ENCODE measurements at regions not wholly inside any gene's neighbourhood (a gene's known extent, or its start where the extent isn't known, plus 50 kb on each side); places are given as distances from the start of the nearest gene placed in this dataset.

- TF ChIP-seq, protein P1, sequence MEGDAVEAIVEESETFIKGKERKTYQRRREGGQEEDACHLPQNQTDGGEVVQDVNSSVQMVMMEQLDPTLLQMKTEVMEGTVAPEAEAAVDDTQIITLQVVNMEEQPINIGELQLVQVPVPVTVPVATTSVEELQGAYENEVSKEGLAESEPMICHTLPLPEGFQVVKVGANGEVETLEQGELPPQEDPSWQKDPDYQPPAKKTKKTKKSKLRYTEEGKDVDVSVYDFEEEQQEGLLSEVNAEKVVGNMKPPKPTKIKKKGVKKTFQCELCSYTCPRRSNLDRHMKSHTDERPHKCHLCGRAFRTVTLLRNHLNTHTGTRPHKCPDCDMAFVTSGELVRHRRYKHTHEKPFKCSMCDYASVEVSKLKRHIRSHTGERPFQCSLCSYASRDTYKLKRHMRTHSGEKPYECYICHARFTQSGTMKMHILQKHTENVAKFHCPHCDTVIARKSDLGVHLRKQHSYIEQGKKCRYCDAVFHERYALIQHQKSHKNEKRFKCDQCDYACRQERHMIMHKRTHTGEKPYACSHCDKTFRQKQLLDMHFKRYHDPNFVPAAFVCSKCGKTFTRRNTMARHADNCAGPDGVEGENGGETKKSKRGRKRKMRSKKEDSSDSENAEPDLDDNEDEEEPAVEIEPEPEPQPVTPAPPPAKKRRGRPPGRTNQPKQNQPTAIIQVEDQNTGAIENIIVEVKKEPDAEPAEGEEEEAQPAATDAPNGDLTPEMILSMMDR (IDR thresholded peaks at IDR 0.05; ENCODE audit: low read depth, low read length, missing control alignments): no peak
- no peak overlapping the region for H3K4me3 ChIP-seq (ENCODE audit: low read depth, low read length)
- no peak for DNase-seq (ENCODE audit: low read depth)
Measured at GRCh38 chr4:138804711-138805110, 210.9 kb upstream of the NOCT start.

GRCh38 chr4:138803051-138803450 is 212.5 kb upstream of the NOCT start:
- TF ChIP-seq, protein P1 (IDR thresholded peaks at IDR 0.05; ENCODE audit: low read depth, low read length, missing control alignments): no peak
- H3K4me3 ChIP-seq (ENCODE audit: low read depth, low read length): no peak overlapping the region

GRCh38 chr4:138802499-138802898 is 213.1 kb upstream of the NOCT start:
- no peak for DNase-seq (ENCODE audit: low read depth)
- no peak overlapping the region for H3K4me3 ChIP-seq (ENCODE audit: low read depth, low read length)
- TF ChIP-seq, protein P1 (IDR thresholded peaks at IDR 0.05; ENCODE audit: low read depth, low read length, missing control alignments): no peak

More at GRCh38 chr4:138803051-138803450, 212.5 kb upstream of the NOCT start:
- DNase-seq (ENCODE audit: low read depth): no peak

- TF ChIP-seq, protein P1 (IDR thresholded peaks at IDR 0.05; ENCODE audit: low read depth, low read length, missing control alignments): no peak
- DNase-seq (ENCODE audit: low read depth): no peak
- H3K4me3 ChIP-seq (ENCODE audit: low read depth, low read length): no peak overlapping the region
Measured at GRCh38 chr4:138800421-138800820, 215.2 kb upstream of the NOCT start.

GRCh38 chr4:138798404-138798803 is 217.2 kb upstream of the NOCT start:
- H3K4me3 ChIP-seq (ENCODE audit: low read depth, low read length): no peak overlapping the region
- TF ChIP-seq, protein P1 (IDR thresholded peaks at IDR 0.05; ENCODE audit: low read depth, low read length, missing control alignments): no peak
- DNase-seq (ENCODE audit: low read depth): no peak

- no peak for DNase-seq (ENCODE audit: low read depth)
- H3K4me3 ChIP-seq (ENCODE audit: low read depth, low read length): no peak overlapping the region
- TF ChIP-seq, protein P1 (IDR thresholded peaks at IDR 0.05; ENCODE audit: low read depth, low read length, missing control alignments): no peak
Measured at GRCh38 chr4:138797646-138798045, 217.9 kb upstream of the NOCT start.

DNA sequence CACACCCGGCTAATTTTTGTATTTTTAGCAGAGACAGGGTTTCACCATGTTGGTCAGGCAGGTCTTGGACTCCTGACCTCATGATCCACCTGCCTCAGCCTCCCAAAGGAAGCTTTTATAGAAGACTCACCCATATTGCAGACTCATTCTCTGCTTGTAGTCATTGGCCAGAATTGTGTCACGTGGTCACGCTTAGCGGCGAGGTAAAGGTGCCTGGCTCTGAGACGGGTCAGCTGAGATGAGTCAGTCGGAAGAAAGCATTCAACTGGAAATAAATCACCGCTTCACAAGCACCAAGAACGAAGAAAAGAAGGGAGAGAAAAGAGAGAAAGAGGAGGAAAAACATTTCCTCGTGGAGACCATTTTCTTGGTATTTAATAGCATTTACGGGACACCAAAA is 218.8 kb upstream of the NOCT start:
- no peak overlapping the region for H3K4me3 ChIP-seq (ENCODE audit: low read depth, low read length)
- TF ChIP-seq, protein P1 (IDR thresholded peaks at IDR 0.05; ENCODE audit: low read depth, low read length, missing control alignments): no peak
- no peak for DNase-seq (ENCODE audit: low read depth)

All from GM12864 (cell line).